CD4-positive, alpha-beta T cell (primary cell): ENCODE measurements at regions not wholly inside any gene's neighbourhood (a gene's known extent, or its start where the extent isn't known, plus 50 kb on each side); places are given as distances from the start of the nearest gene placed in this dataset.
A peak's percentile ranks its signal among the peaks of the same experiment; 100 is the strongest.

Source experiments
- ATAC-seq: fragments of 200-7000 bp; cut with Tn5 transposase; one replicate; pipeline ENCODE4 v1.10.0; 2022; ENCODE audit warnings: mild to moderate bottlenecking; ENCODE audit not compliant: poor library complexity
- CTCF ChIA-PET: fragments of 350-600 bp; sonication (Branson Sonifier 250); formaldehyde crosslinking; loops from one replicate; lab custom pipeline; 2021; ENCODE audit warnings: antibody characterized with exemption, inconsistent platforms; lab: Charles Lee
- POLR2A ChIA-PET: fragments of 350-600 bp; sonication (Branson Sonifier 250); formaldehyde crosslinking; loops from one replicate; lab custom pipeline; 2021; ENCODE audit warnings: antibody characterized with exemption, inconsistent platforms; lab: Charles Lee
- DNase-seq, 14 experiments: peaks; one replicate each; pipeline ENCODE4 v3.0.0-alpha.2; 2013 to 2020; ENCODE audit warnings: mixed read lengths in 2 of 14
- H3K27ac ChIP-seq, 2 donors: one replicate each; pipeline versions ENCODE4 v1.5.1 to v1.7.0; 2013; ENCODE audit warnings: low read length in 2 of 2, low read depth in 1 of 2, mild to moderate bottlenecking in 1 of 2
- H3K27me3 ChIP-seq, 2 experiments: 1 replicate in 1 of 2; 2 replicates in 1 of 2; pipeline versions ENCODE4 v1.6.1 to v1.7.0; 2013; ENCODE audit warnings: low read length in 2 of 2, control low read depth in 1 of 2, mild to moderate bottlenecking in 1 of 2, moderate library complexity in 1 of 2; ENCODE audit not compliant: insufficient read depth in 2 of 2, control insufficient read depth in 1 of 2
- H3K36me3 ChIP-seq: one replicate; pipeline ENCODE4 v1.6.1; 2013; ENCODE audit warnings: low read length, control low read depth; ENCODE audit not compliant: insufficient read depth
- H3K4me1 ChIP-seq: one replicate; pipeline ENCODE4 v1.6.1; 2013; ENCODE audit warnings: low read length, control low read depth; ENCODE audit not compliant: insufficient read depth
- H3K4me3 ChIP-seq: one replicate; pipeline ENCODE4 v1.5.1; 2013; ENCODE audit warnings: mild to moderate bottlenecking, low read length, moderate library complexity
- H3K9me3 ChIP-seq, 2 experiments: 1 replicate in 1 of 2; 2 replicates in 1 of 2; pipeline versions ENCODE4 v1.6.1 to v1.7.0; 2013; ENCODE audit warnings: low read length in 2 of 2, mild to moderate bottlenecking in 2 of 2, control low read depth in 1 of 2, moderate library complexity in 1 of 2; ENCODE audit not compliant: control insufficient read depth in 1 of 2, insufficient read depth in 1 of 2
- H3K27ac Mint-ChIP-seq: one replicate; pipeline ENCODE4 v1.8.0; 2020; ENCODE audit warnings: mixed read lengths
- H3K27me3 Mint-ChIP-seq: one replicate; pipeline ENCODE4 v1.8.0; 2021; ENCODE audit warnings: mixed read lengths
- H3K36me3 Mint-ChIP-seq: one replicate; pipeline ENCODE4 v1.8.0; 2021; ENCODE audit warnings: low read depth, mixed read lengths
- H3K4me1 Mint-ChIP-seq: one replicate; pipeline ENCODE4 v1.8.0; 2021; ENCODE audit warnings: low read depth, mixed read lengths
- H3K4me3 Mint-ChIP-seq: one replicate; pipeline ENCODE4 v1.8.0; 2020; ENCODE audit warnings: mild to moderate bottlenecking, mixed read lengths
- H3K9me3 Mint-ChIP-seq: one replicate; pipeline ENCODE4 v1.8.0; 2020; ENCODE audit warnings: mixed read lengths
- CTCF ChIP-seq: fragments of 200-600 bp; IDR thresholded peaks from one replicate; pipeline ENCODE4 v1.8.0; 2022; ENCODE audit warnings: antibody characterized with exemption, mild to moderate bottlenecking
- intact Hi-C, 2 experiments: fragments of 100-400 bp; cut with DNase I in 1 of 2; cut with micrococcal nuclease in 1 of 2; formaldehyde crosslinking; loops; one replicate each; pipeline versions ENCODE4 v1.15.1 to v1.9.0; 2023 to 2025; cut with DNase I, micrococcal nuclease

GRCh38 chr2:43019536-43020183 lies 206.7 kb downstream of the ZFP36L2 start:
- Mint-ChIP-seq H3K4me3 (no peak overlapping the region), H3K9me3 (peaks cover 2% of the 10 kb centered on the region), H3K4me1 (peaks cover 10% of the 10 kb centered on the region), H3K36me3 (no peaks in the 10 kb centered on the region), H3K27me3 (no peaks in the 10 kb centered on the region), H3K27ac (no peak overlapping the region)
- Histone ChIP-seq H3K4me3 (no peak overlapping the region), H3K9me3 (peaks cover 0 to 20% of the 10 kb centered on the region in 2 experiments), H3K27ac (no peak overlapping the region), H3K36me3 (no peaks in the 10 kb centered on the region), H3K4me1 (peaks cover 10% of the 10 kb centered on the region), H3K27me3 (no peaks in the 10 kb centered on the region)
- no peak for ATAC-seq
- TF ChIP-seq CTCF, result no peak
- intact Hi-C loops, result no loop called here
- no peak for DNase-seq
- ChIA-PET CTCF (no interaction called here), POLR2A (no interaction called here)

GRCh38 chr2:43019025-43019367 lies 207.4 kb downstream of the ZFP36L2 start:
- Mint-ChIP-seq H3K4me1 (peaks cover 3% of the 10 kb centered on the region), H3K27ac (no peak overlapping the region), H3K4me3 (no peak overlapping the region), H3K36me3 (no peaks in the 10 kb centered on the region), H3K27me3 (no peaks in the 10 kb centered on the region), H3K9me3 (peaks cover 2% of the 10 kb centered on the region)
- H3K27ac ChIP-seq, result no peak overlapping the region
- H3K36me3 ChIP-seq, result no peaks in the 10 kb centered on the region
- peaks cover 8% of the 10 kb centered on the region for H3K4me1 ChIP-seq
- H3K27me3 ChIP-seq, result no peaks in the 10 kb centered on the region
- ATAC-seq (no peak), DNase-seq (no peak)
- peaks cover 0 to 20% of the 10 kb centered on the region in 2 experiments for H3K9me3 ChIP-seq
- CTCF ChIA-PET, result no interaction called here
- POLR2A ChIA-PET, result no interaction called here
- intact Hi-C loops, result no loop called here
- H3K4me3 ChIP-seq, result no peak overlapping the region
- no peak for TF ChIP-seq CTCF

- H3K27me3 ChIP-seq, result no peaks in the 10 kb centered on the region
- H3K4me1 Mint-ChIP-seq, result no peaks in the 10 kb centered on the region
- intact Hi-C loops, result no loop called here
- H3K9me3 ChIP-seq, result peaks cover 0 to 20% of the 10 kb centered on the region in 2 experiments
- no peak overlapping the region for H3K4me3 ChIP-seq
- ATAC-seq, result no peak
- H3K9me3 Mint-ChIP-seq, result peaks cover 2% of the 10 kb centered on the region
- H3K4me1 ChIP-seq, result peaks cover 8% of the 10 kb centered on the region
- DNase-seq, result peak in 3 of 14 experiments; percentile 19 to 61 (median 52)
- ChIA-PET POLR2A (no interaction called here), CTCF (no interaction called here)
- TF ChIP-seq CTCF, result no peak
- H3K36me3 Mint-ChIP-seq, result no peaks in the 10 kb centered on the region
- H3K4me3 Mint-ChIP-seq, result no peak overlapping the region
- no peak overlapping the region for H3K27ac ChIP-seq
- no peaks in the 10 kb centered on the region for H3K36me3 ChIP-seq
- no peak overlapping the region for H3K27ac Mint-ChIP-seq
- H3K27me3 Mint-ChIP-seq, result no peaks in the 10 kb centered on the region
Observed at GRCh38 chr2:43018179-43019024, 208.0 kb downstream of the ZFP36L2 start.
